Caco-2 (cell line): ENCODE measurements at regions not wholly inside any gene's neighbourhood (a gene's known extent, or its start where the extent isn't known, plus 50 kb on each side); places are given as distances from the start of the nearest gene placed in this dataset.
"Not testable (repeated sequence)": the region's sequence is repeated elsewhere in the genome, so short reads cannot be mapped to it uniquely, and the experiment has no call there.

ENCODE experiments used
- BruUV-seq: library from RNA; stranded (reverse); fragments of 400-500 nt; replicated peaks from 2 replicates; lab custom pipeline; 2021; lab: Mats Ljungman, UMichigan
- CTCF ChIA-PET: fragments of 300-600 bp; sonication (Branson Sonifier 250); formaldehyde crosslinking; loops from one replicate; lab custom pipeline; 2022; ENCODE audit warnings: antibody characterized with exemption; lab: Charles Lee
- POLR2A ChIA-PET: fragments of 300-600 bp; sonication (Branson Sonifier 250); formaldehyde crosslinking; loops from one replicate; lab custom pipeline; 2022; ENCODE audit warnings: antibody characterized with exemption; lab: Charles Lee
- DNase-seq, 2 experiments: peaks; one replicate each; pipeline versions ENCODE4 v3.0.0 to v3.0.0-alpha.2; 2020 to 2022
- H3K27me3 ChIP-seq: replicated peaks from 2 replicates; pipeline ENCODE4 v1.6.0; 2011; ENCODE audit warnings: low read length; ENCODE audit not compliant: control insufficient read depth, insufficient read depth
- H3K36me3 ChIP-seq: 2 replicates; pipeline ENCODE4 v1.5.1; 2011; ENCODE audit warnings: low read length; ENCODE audit not compliant: control insufficient read depth, insufficient read depth
- H3K4me1 ChIP-seq: fragments of 250-450 bp; sonication (Bioruptor Pico); 2 replicates; pipeline ENCODE4 v1.5.1; 2020; ENCODE audit warnings: mild to moderate bottlenecking
- H3K4me3 ChIP-seq: 2 replicates; pipeline ENCODE4 v1.5.1; 2011; ENCODE audit warnings: low read depth, mild to moderate bottlenecking, control low read depth, low read length
- H3K9me3 ChIP-seq: fragments of 250-450 bp; sonication (Bioruptor Pico); 2 replicates; pipeline ENCODE4 v1.5.1; 2020; ENCODE audit warnings: mild to moderate bottlenecking, moderate library complexity
- H3K27ac Mint-ChIP-seq: one replicate; pipeline ENCODE4 v1.8.0; 2022; ENCODE audit warnings: mixed read lengths; ENCODE audit not compliant: unreplicated experiment
- H3K27me3 Mint-ChIP-seq: one replicate; pipeline ENCODE4 v1.8.0; 2022; ENCODE audit warnings: mixed read lengths; ENCODE audit not compliant: insufficient read depth, unreplicated experiment
- H3K36me3 Mint-ChIP-seq: one replicate; pipeline ENCODE4 v1.8.0; 2022; ENCODE audit warnings: mild to moderate bottlenecking, mixed read lengths; ENCODE audit not compliant: insufficient read depth, unreplicated experiment
- H3K4me1 Mint-ChIP-seq: one replicate; pipeline ENCODE4 v1.8.0; 2022; ENCODE audit warnings: low read depth, mixed read lengths; ENCODE audit not compliant: unreplicated experiment
- H3K4me3 Mint-ChIP-seq: one replicate; pipeline ENCODE4 v1.8.0; 2022; ENCODE audit warnings: mild to moderate bottlenecking, moderate library complexity, mixed read lengths; ENCODE audit not compliant: unreplicated experiment
- H3K9me3 Mint-ChIP-seq: one replicate; pipeline ENCODE4 v1.8.0; 2022; ENCODE audit warnings: mixed read lengths; ENCODE audit not compliant: unreplicated experiment
- CTCF ChIP-seq, 2 experiments: fragments of 200-600 bp in 1 of 2; IDR thresholded peaks; 1 replicate in 1 of 2; 2 replicates in 1 of 2; pipeline versions ENCODE4 v1.5.1 to v1.8.0; 2011 to 2022; ENCODE audit warnings: antibody characterized with exemption in 1 of 2, control low read depth in 1 of 2, inconsistent platforms in 1 of 2, low read depth in 1 of 2, low read length in 1 of 2, mild to moderate bottlenecking in 1 of 2, moderate library complexity in 1 of 2; ENCODE audit not compliant: insufficient read depth in 1 of 2, severe bottlenecking in 1 of 2, unreplicated experiment in 1 of 2
- intact Hi-C: fragments of 100-400 bp; cut with micrococcal nuclease; formaldehyde crosslinking; loops from one replicate; pipeline ENCODE4 v1.10.0; 2022; ENCODE audit not compliant: unreplicated experiment

GRCh38 chr1:214864896-214865688, 217.4 kb upstream of the KCNK2 start:
- no peak for TF ChIP-seq CTCF (IDR thresholded peaks at IDR 0.05; ENCODE audit: insufficient read depth in 1 of 2, low read depth in 1 of 2, low read length in 1 of 2, severe bottlenecking in 1 of 2, unreplicated experiment in 1 of 2)
- no peaks in the 10 kb centered on the region for H3K36me3 ChIP-seq
- H3K4me1 ChIP-seq, result no peaks in the 10 kb centered on the region
- no TSS peak for BruUV-seq
- H3K36me3 Mint-ChIP-seq, result no peaks in the 10 kb centered on the region
- H3K9me3 Mint-ChIP-seq, result peaks cover 12% of the 10 kb centered on the region
- no peak overlapping the region for H3K4me3 Mint-ChIP-seq
- DNase-seq, result no peak
- no peaks in the 10 kb centered on the region for H3K9me3 ChIP-seq
- H3K27me3 Mint-ChIP-seq, result no peaks in the 10 kb centered on the region
- H3K4me1 Mint-ChIP-seq, result no peaks in the 10 kb centered on the region
- no peaks in the 10 kb centered on the region for H3K27me3 ChIP-seq
- ChIA-PET POLR2A (no interaction called here), CTCF (no interaction called here)
- H3K27ac Mint-ChIP-seq, result no peak overlapping the region
- intact Hi-C loops, result no loop called here
- no peak overlapping the region for H3K4me3 ChIP-seq

GRCh38 chr1:214870426-214870825, 212.1 kb upstream of the KCNK2 start:
- H3K4me3 Mint-ChIP-seq, H3K27me3 ChIP-seq, H3K4me1 Mint-ChIP-seq, H3K36me3 Mint-ChIP-seq, H3K9me3 ChIP-seq, H3K27me3 Mint-ChIP-seq, BruUV-seq, H3K27ac Mint-ChIP-seq, intact Hi-C loops, POLR2A ChIA-PET, H3K36me3 ChIP-seq, H3K4me1 ChIP-seq, DNase-seq, CTCF ChIA-PET, H3K4me3 ChIP-seq: not testable (repeated sequence)
- peaks cover 12% of the 10 kb centered on the region for H3K9me3 Mint-ChIP-seq

GRCh38 chr1:214880956-214881355, 201.6 kb upstream of the KCNK2 start:
- DNase-seq, result no peak
- H3K4me3 ChIP-seq, result no peak overlapping the region
- no peaks in the 10 kb centered on the region for H3K9me3 Mint-ChIP-seq
- H3K27ac Mint-ChIP-seq, result no peak overlapping the region
- intact Hi-C loops, result no loop called here
- H3K4me3 Mint-ChIP-seq, result no peak overlapping the region
- BruUV-seq, result no TSS peak
- no peaks in the 10 kb centered on the region for H3K27me3 Mint-ChIP-seq
- no peak for TF ChIP-seq CTCF (IDR thresholded peaks at IDR 0.05; ENCODE audit: insufficient read depth in 1 of 2, low read depth in 1 of 2, low read length in 1 of 2, severe bottlenecking in 1 of 2, unreplicated experiment in 1 of 2)
- H3K27me3 ChIP-seq, result no peaks in the 10 kb centered on the region
- H3K9me3 ChIP-seq, result no peaks in the 10 kb centered on the region
- no peaks in the 10 kb centered on the region for H3K4me1 ChIP-seq
- H3K36me3 Mint-ChIP-seq, result no peaks in the 10 kb centered on the region
- no peaks in the 10 kb centered on the region for H3K4me1 Mint-ChIP-seq
- no peaks in the 10 kb centered on the region for H3K36me3 ChIP-seq
- ChIA-PET POLR2A (no interaction called here), CTCF (no interaction called here)
